Fibroblast of mammary gland (primary cell): ENCODE measurements at regions not wholly inside any gene's neighbourhood (a gene's known extent, or its start where the extent isn't known, plus 50 kb on each side); places are given as distances from the start of the nearest gene placed in this dataset.

ENCODE experiments used
- DNase-seq: peaks from one replicate; pipeline ENCODE4 v3.0.0-alpha.2; 2010; ENCODE audit warnings: low read depth
- H3K4me3 ChIP-seq: 2 replicates; pipeline ENCODE4 v1.5.1; 2011; ENCODE audit warnings: low read depth, mild to moderate bottlenecking, low read length, moderate library complexity; ENCODE audit not compliant: control insufficient read depth
- CTCF ChIP-seq: conservative IDR thresholded peaks from 2 replicates; pipeline ENCODE4 v1.5.1; 2011; ENCODE audit warnings: low read depth, low read length, inconsistent platforms; ENCODE audit not compliant: control insufficient read depth, insufficient read depth

DNA sequence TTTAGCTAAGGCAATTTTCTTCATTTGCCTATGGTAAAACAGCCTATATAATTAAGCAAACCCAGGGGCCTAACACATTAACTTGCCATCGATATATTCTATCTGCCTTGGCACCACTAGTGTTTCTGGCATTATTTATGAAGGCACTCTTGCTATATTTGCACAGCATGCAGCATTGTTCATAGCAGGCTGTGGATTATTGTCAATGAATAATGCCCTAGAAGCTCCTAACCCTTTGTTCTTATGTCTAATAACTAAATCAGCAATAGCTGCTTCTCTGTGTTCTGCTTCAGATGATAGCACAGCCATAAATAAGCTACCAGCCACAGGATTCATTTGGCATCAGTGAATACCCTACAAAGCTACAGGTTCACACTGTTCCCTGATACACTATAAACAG is 254.8 kb upstream of the STXBP5 start:
- TF ChIP-seq CTCF, result no peak

GRCh38 chr6:146950351-146950835 is 253.8 kb upstream of the STXBP5 start:
- H3K4me3 ChIP-seq, result no peak overlapping the region
- DNase-seq, result peak; percentile 25
- no peak for TF ChIP-seq CTCF

More for the DNA sequence above, 254.8 kb upstream of the STXBP5 start:
- H3K4me3 ChIP-seq, result no peak overlapping the region
- DNase-seq, result no peak

- no peak for DNase-seq
- TF ChIP-seq CTCF, result no peak
- H3K4me3 ChIP-seq, result no peak overlapping the region
Measured at GRCh38 chr6:146955570-146955969, 248.6 kb upstream of the STXBP5 start.

DNA sequence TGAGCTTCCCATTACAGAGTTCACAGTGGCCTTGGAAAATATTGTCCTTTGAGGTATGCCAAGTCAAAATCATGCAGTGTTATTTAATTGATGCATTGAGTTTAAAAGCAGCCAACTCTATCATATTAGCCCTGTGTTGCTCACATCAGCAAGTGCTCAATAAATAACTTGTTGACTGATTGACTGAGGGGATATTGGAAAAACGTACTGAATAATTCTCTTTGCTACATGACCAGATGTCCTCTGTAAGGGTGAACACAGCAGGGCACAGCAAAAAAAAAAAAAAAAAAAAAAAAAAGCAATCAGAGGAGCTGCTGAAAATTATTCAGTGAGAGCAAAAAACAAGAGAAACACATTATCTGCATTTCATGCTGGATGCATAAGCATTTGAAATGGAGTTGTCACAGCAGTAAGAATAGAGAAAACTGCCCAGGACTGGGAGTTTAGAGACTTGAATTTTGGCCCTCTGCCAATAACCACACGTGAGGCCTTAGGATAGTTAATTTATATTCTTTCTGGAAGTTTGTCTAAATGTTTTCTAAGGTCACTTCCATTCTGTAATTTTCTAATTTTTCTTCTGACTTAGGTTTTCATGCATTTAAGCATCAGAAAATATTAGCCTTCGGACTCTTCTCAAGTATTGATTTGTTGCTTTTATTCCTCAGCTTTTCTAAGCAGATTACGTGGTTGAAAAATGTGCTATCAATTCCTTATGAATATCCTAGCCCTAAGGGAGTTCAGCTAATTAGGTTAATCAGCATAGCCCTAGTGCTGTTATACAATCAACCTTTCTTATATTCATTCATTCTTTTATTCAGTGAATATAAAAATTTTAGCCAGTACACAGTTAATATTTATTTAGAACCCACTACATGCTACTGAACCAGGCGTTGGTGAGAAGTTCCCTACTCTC is 246.8 kb upstream of the STXBP5 start:
- TF ChIP-seq CTCF, result no peak
- no peak for DNase-seq
- H3K4me3 ChIP-seq, result no peak overlapping the region

- DNase-seq, result no peak
- TF ChIP-seq CTCF, result no peak
- no peak overlapping the region for H3K4me3 ChIP-seq
Measured at GRCh38 chr6:146961831-146962230, 242.4 kb upstream of the STXBP5 start.

DNA sequence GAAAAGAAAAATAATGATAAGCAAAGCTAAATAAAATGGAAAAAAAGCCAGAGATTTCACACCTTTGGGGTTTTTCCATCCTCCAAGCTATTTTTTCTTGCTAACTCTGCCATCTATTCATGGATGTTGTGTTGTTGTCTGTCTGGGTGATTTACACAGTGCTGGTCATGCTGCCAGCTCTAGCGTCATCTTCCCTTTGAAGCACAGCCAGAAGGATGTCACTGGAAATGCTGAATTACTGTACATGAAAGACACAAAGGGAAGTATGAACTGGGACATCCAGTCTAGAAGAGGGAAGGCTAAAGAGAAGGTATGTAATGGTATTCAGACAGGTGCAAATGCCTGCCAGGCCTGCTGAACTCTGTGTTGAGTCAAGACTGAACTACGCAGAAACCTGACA is 241.9 kb upstream of the STXBP5 start:
- TF ChIP-seq CTCF, result no peak
- DNase-seq, result peak; percentile 56

More for the DNA sequence above, 241.9 kb upstream of the STXBP5 start:
- H3K4me3 ChIP-seq, result no peak overlapping the region
